HCT116 (cell line): ENCODE measurements at regions not wholly inside any gene's neighbourhood (a gene's known extent, or its start where the extent isn't known, plus 50 kb on each side); places are given as distances from the start of the nearest gene placed in this dataset.

Source experiments
- ATAC-seq: fragments of 200-7000 bp; cut with Tn5 transposase; 2 replicates; pipeline ENCODE4 v1.9.1; 2020; ENCODE audit warnings: mild to moderate bottlenecking, moderate library complexity
- BruUV-seq: library from RNA; stranded (reverse); fragments of 400-500 nt; replicated peaks from 2 replicates; lab custom pipeline; 2021; lab: Mats Ljungman, UMichigan
- CTCF ChIA-PET: fragments of 300-600 bp; sonication (Branson Sonifier 250); formaldehyde crosslinking; loops from one replicate; lab custom pipeline; 2021; ENCODE audit warnings: antibody characterized with exemption; lab: Charles Lee
- POLR2A ChIA-PET: fragments of 300-600, 350-600 bp; sonication (Branson Sonifier 250); formaldehyde crosslinking; loops from one replicate; lab custom pipeline; 2021; ENCODE audit warnings: antibody characterized with exemption; lab: Charles Lee
- RAD21 ChIA-PET, 2 experiments: fragments of 300-600 bp; sonication (Branson Sonifier 250); formaldehyde crosslinking; loops; one replicate each; lab custom pipeline; 2023; ENCODE audit warnings: low total read pairs in 2 of 2; ENCODE audit not compliant: uncharacterized antibody in 2 of 2, unreplicated experiment in 2 of 2, low non-redundant PET in 1 of 2; lab: Charles Lee
- DNase-seq: peaks from one replicate; pipeline ENCODE4 v3.0.0-alpha.2; 2010; ENCODE audit warnings: low read depth, low spot score
- H2AFZ ChIP-seq: fragments of 200-600 bp; shearing (Covaris generic), sonication (generic); 2 replicates; pipeline ENCODE4 v1.6.1; 2017; ENCODE audit warnings: low read depth, mixed run types, mixed read lengths, antibody characterized with exemption, low read length; ENCODE audit not compliant: poor library complexity, severe bottlenecking
- H3K27ac ChIP-seq: 2 replicates; pipeline ENCODE4 v1.5.1; 2012; ENCODE audit warnings: low read depth, low read length
- H3K27me3 ChIP-seq: fragments of 200-600 bp; sonication (generic); 2 replicates; pipeline ENCODE4 v1.6.1; 2016; ENCODE audit warnings: mixed run types, low read length, mixed read lengths; ENCODE audit not compliant: insufficient read depth
- H3K36me3 ChIP-seq, 2 experiments: fragments of 200-500 bp in 1 of 2; fragments of 200-600 bp in 1 of 2; sonication (Bioruptor generic) in 1 of 2; sonication (generic) in 1 of 2; 2 replicates each; pipeline versions ENCODE4 v1.5.1 to v1.6.1; 2014 to 2016; ENCODE audit warnings: low read length in 2 of 2, inconsistent platforms in 1 of 2, mixed read lengths in 1 of 2, mixed run types in 1 of 2; ENCODE audit not compliant: insufficient read depth in 2 of 2, control insufficient read depth in 1 of 2
- H3K4me1 ChIP-seq, 2 experiments: fragments of 200-600 bp in 1 of 2; sonication (generic) in 1 of 2; 2 replicates each; pipeline versions ENCODE4 v1.5.1 to v1.6.1; 2012 to 2017; ENCODE audit warnings: low read length in 2 of 2, inconsistent platforms in 1 of 2, mild to moderate bottlenecking in 1 of 2, mixed read lengths in 1 of 2, mixed run types in 1 of 2, moderate library complexity in 1 of 2; ENCODE audit not compliant: insufficient read depth in 2 of 2, control insufficient read depth in 1 of 2
- H3K4me2 ChIP-seq: fragments of 200-600 bp; sonication (generic); 2 replicates; pipeline ENCODE4 v1.6.1; 2017; ENCODE audit warnings: mixed run types, low read length, mixed read lengths
- H3K4me3 ChIP-seq, 2 experiments: fragments of 200-600 bp in 1 of 2; sonication (generic) in 1 of 2; replicated peaks in 1 of 2; 2 replicates each; pipeline ENCODE4 v1.5.1; 2011 to 2016; ENCODE audit warnings: low read length in 2 of 2, control low read depth in 1 of 2, low read depth in 1 of 2, mild to moderate bottlenecking in 1 of 2, mixed read lengths in 1 of 2, mixed run types in 1 of 2
- H3K79me2 ChIP-seq: fragments of 200-600 bp; sonication (generic); 2 replicates; pipeline ENCODE4 v1.6.1; 2017; ENCODE audit warnings: mild to moderate bottlenecking, mixed run types, low read length, moderate library complexity, mixed read lengths; ENCODE audit not compliant: insufficient read depth
- H3K9ac ChIP-seq: fragments of 200-600 bp; sonication (generic); 2 replicates; pipeline ENCODE4 v1.6.1; 2016; ENCODE audit warnings: low read length, mixed read lengths
- H3K9me2 ChIP-seq: fragments of 200-600 bp; sonication (generic), shearing (Covaris generic); 2 replicates; pipeline ENCODE4 v1.6.1; 2017; ENCODE audit warnings: mixed run types, mild to moderate bottlenecking, moderate library complexity; ENCODE audit not compliant: insufficient read depth
- H3K9me3 ChIP-seq, 2 experiments: fragments of 200-500 bp in 1 of 2; fragments of 200-600 bp in 1 of 2; sonication (Bioruptor generic) in 1 of 2; sonication (generic) in 1 of 2; 2 replicates each; pipeline ENCODE4 v1.6.1; 2014 to 2017; ENCODE audit warnings: low read length in 2 of 2, mixed read lengths in 2 of 2, inconsistent platforms in 1 of 2, low read depth in 1 of 2, mild to moderate bottlenecking in 1 of 2, mixed run types in 1 of 2, moderate library complexity in 1 of 2; ENCODE audit not compliant: control insufficient read depth in 1 of 2, insufficient read depth in 1 of 2
- H4K20me1 ChIP-seq: fragments of 200-600 bp; sonication (generic), shearing (Covaris generic); 2 replicates; pipeline ENCODE4 v1.6.1; 2017; ENCODE audit warnings: mixed run types, mild to moderate bottlenecking, moderate library complexity; ENCODE audit not compliant: insufficient read depth
- CBX3 ChIP-seq: IDR thresholded peaks from 2 replicates; pipeline ENCODE4 v1.6.1; 2012; ENCODE audit warnings: low read depth
- CEBPB ChIP-seq: IDR thresholded peaks from 2 replicates; pipeline ENCODE4 v1.6.1; 2012; ENCODE audit warnings: low read depth
- ELF1 ChIP-seq: IDR thresholded peaks from 2 replicates; pipeline ENCODE4 v1.6.1; 2012; ENCODE audit warnings: low read depth, borderline replicate concordance
- EZH2phosphoT487 ChIP-seq: fragments of 200-600 bp; IDR thresholded peaks from 2 replicates; pipeline ENCODE4 v1.6.1; 2018; ENCODE audit warnings: antibody characterized with exemption, borderline replicate concordance
- FOSL1 ChIP-seq: IDR thresholded peaks from 2 replicates; pipeline ENCODE4 v1.6.1; 2012; ENCODE audit warnings: low read depth
- JUND ChIP-seq: IDR thresholded peaks from 2 replicates; pipeline ENCODE4 v1.6.1; 2012
- RAD21 ChIP-seq: IDR thresholded peaks from 2 replicates; pipeline ENCODE4 v1.6.1; 2012; ENCODE audit warnings: low read depth, mild to moderate bottlenecking
- SIN3A ChIP-seq: IDR thresholded peaks from 2 replicates; pipeline ENCODE4 v1.6.1; 2012; ENCODE audit warnings: low read depth
- TCF7L2 ChIP-seq: IDR thresholded peaks from 2 replicates; pipeline ENCODE4 v1.7.0; 2011; ENCODE audit warnings: borderline replicate concordance, inconsistent platforms; ENCODE audit not compliant: insufficient read depth, insufficient read length; ENCODE audit errors: extremely low read depth
- YY1 ChIP-seq: IDR thresholded peaks from 2 replicates; pipeline ENCODE4 v1.6.1; 2011; ENCODE audit warnings: low read length, low read depth, moderate library complexity, mild to moderate bottlenecking; ENCODE audit not compliant: insufficient replicate concordance; ENCODE audit errors: extremely low read depth
- ZBTB33 ChIP-seq: IDR thresholded peaks from 2 replicates; pipeline ENCODE4 v1.6.1; 2011; ENCODE audit warnings: mild to moderate bottlenecking, low read length, moderate library complexity; ENCODE audit not compliant: insufficient replicate concordance; ENCODE audit errors: extremely low read depth
- ZNF274 ChIP-seq: fragments of 200-500 bp; sonication (Bioruptor generic); IDR thresholded peaks from 2 replicates; pipeline ENCODE4 v1.6.1; 2014; ENCODE audit warnings: mild to moderate bottlenecking, low read depth, low read length, inconsistent platforms
- intact Hi-C: fragments of 100-400 bp; cut with micrococcal nuclease; formaldehyde crosslinking; loops from 2 replicates; pipeline ENCODE4 v1.10.0; 2022
- TF ChIP-seq, protein P1 (sequence below): IDR thresholded peaks from 2 replicates; pipeline ENCODE4 v1.6.1; 2012; ENCODE audit warnings: low read depth
- TF ChIP-seq, protein P2 (sequence below), 3 experiments: fragments of 200-600 bp in 1 of 3; sonication (generic) in 1 of 3; IDR thresholded peaks in 2 of 3; conservative IDR thresholded peaks in 1 of 3; 2 replicates each; pipeline ENCODE4 v1.5.1; 2012 to 2017; ENCODE audit warnings: low read depth in 2 of 3, low read length in 2 of 3, antibody characterized with exemption in 1 of 3, borderline replicate concordance in 1 of 3, control low read depth in 1 of 3, mild to moderate bottlenecking in 1 of 3, mixed read lengths in 1 of 3, mixed run types in 1 of 3, moderate library complexity in 1 of 3; ENCODE audit not compliant: insufficient read depth in 1 of 3
- TF ChIP-seq, protein P3 (sequence below): IDR thresholded peaks from 2 replicates; pipeline ENCODE4 v1.6.1; 2012

GRCh38 chr3:166362698-166363097, 525.5 kb upstream of the BCHE start (continued):
- TF ChIP-seq ZBTB33 (no peak), CBX3 (no peak)

GRCh38 chr3:166360720-166361119, 523.5 kb upstream of the BCHE start:
- Histone ChIP-seq H4K20me1 (no peaks in the 10 kb centered on the region), H3K36me3 (no peaks in the 10 kb centered on the region), H3K27me3 (no peaks in the 10 kb centered on the region), H3K9me3 (no peaks in the 10 kb centered on the region), H3K79me2 (no peaks in the 10 kb centered on the region), H3K27ac (no peak overlapping the region), H3K4me2 (no peak overlapping the region), H3K4me1 (no peaks in the 10 kb centered on the region), H3K9me2 (no peaks in the 10 kb centered on the region), H3K9ac (no peak overlapping the region), H3K4me3 (no peak overlapping the region), H2AFZ (no peak overlapping the region)
- POLR2A ChIA-PET: no interaction called here
- DNase-seq (no peak), ATAC-seq (no peak)
- intact Hi-C loops: no loop called here
- TF ChIP-seq SIN3A (no peak), RAD21 (no peak), FOSL1 (no peak), JUND (no peak), ZNF274 (no peak), ZBTB33 (no peak), CBX3 (no peak), CEBPB (no peak), YY1 (no peak), TCF7L2 (no peak), EZH2phosphoT487 (no peak), ELF1 (no peak)
- TF ChIP-seq, protein P1, sequence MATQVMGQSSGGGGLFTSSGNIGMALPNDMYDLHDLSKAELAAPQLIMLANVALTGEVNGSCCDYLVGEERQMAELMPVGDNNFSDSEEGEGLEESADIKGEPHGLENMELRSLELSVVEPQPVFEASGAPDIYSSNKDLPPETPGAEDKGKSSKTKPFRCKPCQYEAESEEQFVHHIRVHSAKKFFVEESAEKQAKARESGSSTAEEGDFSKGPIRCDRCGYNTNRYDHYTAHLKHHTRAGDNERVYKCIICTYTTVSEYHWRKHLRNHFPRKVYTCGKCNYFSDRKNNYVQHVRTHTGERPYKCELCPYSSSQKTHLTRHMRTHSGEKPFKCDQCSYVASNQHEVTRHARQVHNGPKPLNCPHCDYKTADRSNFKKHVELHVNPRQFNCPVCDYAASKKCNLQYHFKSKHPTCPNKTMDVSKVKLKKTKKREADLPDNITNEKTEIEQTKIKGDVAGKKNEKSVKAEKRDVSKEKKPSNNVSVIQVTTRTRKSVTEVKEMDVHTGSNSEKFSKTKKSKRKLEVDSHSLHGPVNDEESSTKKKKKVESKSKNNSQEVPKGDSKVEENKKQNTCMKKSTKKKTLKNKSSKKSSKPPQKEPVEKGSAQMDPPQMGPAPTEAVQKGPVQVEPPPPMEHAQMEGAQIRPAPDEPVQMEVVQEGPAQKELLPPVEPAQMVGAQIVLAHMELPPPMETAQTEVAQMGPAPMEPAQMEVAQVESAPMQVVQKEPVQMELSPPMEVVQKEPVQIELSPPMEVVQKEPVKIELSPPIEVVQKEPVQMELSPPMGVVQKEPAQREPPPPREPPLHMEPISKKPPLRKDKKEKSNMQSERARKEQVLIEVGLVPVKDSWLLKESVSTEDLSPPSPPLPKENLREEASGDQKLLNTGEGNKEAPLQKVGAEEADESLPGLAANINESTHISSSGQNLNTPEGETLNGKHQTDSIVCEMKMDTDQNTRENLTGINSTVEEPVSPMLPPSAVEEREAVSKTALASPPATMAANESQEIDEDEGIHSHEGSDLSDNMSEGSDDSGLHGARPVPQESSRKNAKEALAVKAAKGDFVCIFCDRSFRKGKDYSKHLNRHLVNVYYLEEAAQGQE: no peak
- TF ChIP-seq, protein P2, sequence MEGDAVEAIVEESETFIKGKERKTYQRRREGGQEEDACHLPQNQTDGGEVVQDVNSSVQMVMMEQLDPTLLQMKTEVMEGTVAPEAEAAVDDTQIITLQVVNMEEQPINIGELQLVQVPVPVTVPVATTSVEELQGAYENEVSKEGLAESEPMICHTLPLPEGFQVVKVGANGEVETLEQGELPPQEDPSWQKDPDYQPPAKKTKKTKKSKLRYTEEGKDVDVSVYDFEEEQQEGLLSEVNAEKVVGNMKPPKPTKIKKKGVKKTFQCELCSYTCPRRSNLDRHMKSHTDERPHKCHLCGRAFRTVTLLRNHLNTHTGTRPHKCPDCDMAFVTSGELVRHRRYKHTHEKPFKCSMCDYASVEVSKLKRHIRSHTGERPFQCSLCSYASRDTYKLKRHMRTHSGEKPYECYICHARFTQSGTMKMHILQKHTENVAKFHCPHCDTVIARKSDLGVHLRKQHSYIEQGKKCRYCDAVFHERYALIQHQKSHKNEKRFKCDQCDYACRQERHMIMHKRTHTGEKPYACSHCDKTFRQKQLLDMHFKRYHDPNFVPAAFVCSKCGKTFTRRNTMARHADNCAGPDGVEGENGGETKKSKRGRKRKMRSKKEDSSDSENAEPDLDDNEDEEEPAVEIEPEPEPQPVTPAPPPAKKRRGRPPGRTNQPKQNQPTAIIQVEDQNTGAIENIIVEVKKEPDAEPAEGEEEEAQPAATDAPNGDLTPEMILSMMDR (IDR thresholded peaks at IDR 0.05 in 2 of 3, conservative IDR thresholded peaks at IDR 0.05 in 1 of 3; ENCODE audit: borderline replicate concordance in 1 of 3, insufficient read depth in 1 of 3, low read depth in 2 of 3, low read length in 2 of 3): no peak
- TF ChIP-seq, protein P3, sequence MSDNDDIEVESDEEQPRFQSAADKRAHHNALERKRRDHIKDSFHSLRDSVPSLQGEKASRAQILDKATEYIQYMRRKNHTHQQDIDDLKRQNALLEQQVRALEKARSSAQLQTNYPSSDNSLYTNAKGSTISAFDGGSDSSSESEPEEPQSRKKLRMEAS: no peak
- CTCF ChIA-PET: no interaction called here
- RAD21 ChIA-PET: no interaction called here
- no TSS peak for BruUV-seq
